ENCODE measurements at regions not wholly inside any gene's neighbourhood (a gene's known extent, or its start where the extent isn't known, plus 50 kb on each side); places are given as distances from the start of the nearest gene placed in this dataset.

DNA sequence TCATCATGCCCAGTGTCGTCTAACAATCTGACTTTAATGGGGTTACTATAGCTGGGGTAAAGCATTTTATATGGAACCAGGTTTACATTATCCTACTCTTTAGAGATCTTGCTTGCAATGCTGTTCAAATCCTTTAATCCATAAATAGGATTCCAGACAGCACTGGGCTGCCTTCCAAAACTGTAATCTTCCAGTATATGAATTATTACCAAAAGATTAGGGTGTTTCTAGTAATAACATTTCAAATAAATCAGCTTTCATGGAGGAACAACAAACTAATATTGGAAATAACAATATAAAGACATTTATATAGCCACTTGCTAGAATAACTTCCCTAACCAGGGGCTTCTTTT is 88.6 kb upstream of the PLXNA2 start:
- no peak for TF ChIP-seq CTCF (IDR thresholded peaks at IDR 0.05)
- no peak for TF ChIP-seq POLR2A (IDR thresholded peaks at IDR 0.05)
